Heart left ventricle (tissue), 16 donors: ENCODE measurements at regions not wholly inside any gene's neighbourhood (a gene's known extent, or its start where the extent isn't known, plus 50 kb on each side); places are given as distances from the start of the nearest gene placed in this dataset.

Source experiments
- ATAC-seq, 4 donors: fragments of 200-7000 bp; cut with Tn5 transposase; one replicate each; pipeline ENCODE4 v1.9.1; 2020 to 2022; ENCODE audit warnings: moderate library complexity in 4 of 4, mild to moderate bottlenecking in 3 of 4, moderate number of reproducible peaks in 1 of 4
- DNase-seq, 5 donors: peaks; one replicate each; pipeline ENCODE4 v3.0.0-alpha.2; 2020
- H3K27ac ChIP-seq, 12 donors: fragments of 200-600 bp; sonication (generic) in 4 of 12; one replicate each; pipeline versions ENCODE4 v1.5.0 to v1.8.0; 2016 to 2022; ENCODE audit warnings: mild to moderate bottlenecking in 2 of 12
- H3K27me3 ChIP-seq, 9 donors: fragments of 200-600 bp; sonication (generic) in 2 of 9; one replicate each; pipeline versions ENCODE4 v1.5.1 to v1.8.0; 2016 to 2022; ENCODE audit warnings: mild to moderate bottlenecking in 3 of 9
- H3K36me3 ChIP-seq, 9 donors: fragments of 200-600 bp; sonication (generic) in 2 of 9; one replicate each; pipeline versions ENCODE4 v1.5.0 to v1.8.0; 2018 to 2022; ENCODE audit warnings: mild to moderate bottlenecking in 2 of 9
- H3K4me1 ChIP-seq, 12 donors: fragments of 200-600 bp; sonication (generic) in 4 of 12; one replicate each; pipeline versions ENCODE4 v1.5.0 to v1.8.0; 2016 to 2022; ENCODE audit warnings: mild to moderate bottlenecking in 3 of 12
- H3K4me3 ChIP-seq, 12 donors: fragments of 200-600 bp; sonication (generic) in 4 of 12; one replicate each; pipeline versions ENCODE4 v1.5.0 to v1.8.0; 2017 to 2022; ENCODE audit warnings: mild to moderate bottlenecking in 9 of 12, moderate library complexity in 4 of 12
- H3K9me3 ChIP-seq, 12 donors: fragments of 200-600 bp; sonication (generic) in 4 of 12; one replicate each; pipeline versions ENCODE4 v1.5.0 to v1.8.0; 2016 to 2022; ENCODE audit warnings: mild to moderate bottlenecking in 1 of 12
- CTCF ChIP-seq, 12 donors: fragments of 200-600 bp; sonication (generic) in 4 of 12; IDR thresholded peaks; one replicate each; pipeline versions ENCODE4 v1.5.0 to v1.8.0; 2018 to 2022; ENCODE audit warnings: antibody characterized with exemption in 12 of 12, mild to moderate bottlenecking in 5 of 12
- POLR2A ChIP-seq, 2 donors: fragments of 450-650 bp; IDR thresholded peaks; one replicate each; pipeline ENCODE4 v1.6.1; 2017; ENCODE audit warnings: antibody characterized with exemption in 2 of 2, mild to moderate bottlenecking in 2 of 2, moderate library complexity in 2 of 2
- WGBS, 4 donors: extraction: QIAGEN DNeasy Blood & Tissue Kit in 2 of 4; methylation state at CpG; one replicate each; pipeline versions ENCODE4 v1.1.5 to v1.1.7; 2013 to 2018; 5-methylcytosine and 5-hydroxymethylcytosine counted together
- intact Hi-C, 10 donors: fragments of 100-400 bp; cut with DNase I; formaldehyde crosslinking; loops; one replicate each; pipeline versions ENCODE4 v1.11.1 to v1.14.2; 2022
- donor health status: ischemic (EF 13 %, LVEDD 7.1; RV severe dilation, severe dysfunction).
- donor health status: healthy with polysubstance abuse.
- donor health status: DM: no; HTN: yes; CAD: no.
- donor health status: DM: no; HTN: no; CAD: no.
- donor health status: ischemic (EF 25% LVEDD 6.9; RV normal size, moderate dysfunction).
- donor health status: ischemic (EF 25% LVEDD 5.7; RV mildly dilated, moderate dysfunction).
- donor health status: healthy.
- donor health status: DM: yes; HTN: yes; CAD: no.
- donor health status: ischemic (EF 35%, LVEDD 5.7; RV mildly dilated, moderate dysfunction).
- donor health status: nonischemic (EF 11% LVEDD 7.7; RV severe dilation, severe dysfunction).
- donor health status: DM: yes; HTN: yes; CAD: no.
- donor health status: PGD.
- donor health status: ischemic (EF 29% LVEDD 5.4; RV normal size, mild dysfunction).
- donor health status: nonischemic (EF 23%, LVEDD 6.1; RV moderate dilation, normal function).

- Histone ChIP-seq H3K4me3 (no peak overlapping the region), H3K27me3 (peaks cover 0 to 74% (median 25%) of the 10 kb centered on the region in 9 donors), H3K4me1 (peaks cover 0 to 34% (median 0%) of the 10 kb centered on the region in 12 donors), H3K9me3 (no peaks in the 10 kb centered on the region), H3K27ac (no peak overlapping the region), H3K36me3 (no peaks in the 10 kb centered on the region)
- no peak for TF ChIP-seq POLR2A (IDR thresholded peaks at IDR 0.05)
- no peak for TF ChIP-seq CTCF (IDR thresholded peaks at IDR 0.05)
- ATAC-seq (no peak), DNase-seq (no peak)
- intact Hi-C loops = no loop called here
- WGBS, 4 donors = 73 to 80% (median 76%) methylated on average over 7 of the region's 7 CpGs
Measured at GRCh38 chr1:234779160-234779538, 169.2 kb upstream of the IRF2BP2 start.

GRCh38 chr1:234778221-234779159, 168.5 kb upstream of the IRF2BP2 start:
- DNase-seq (peak in 3 of 5 donors; percentile 39 to 46 (median 44)), ATAC-seq (peak in 3 of 4 donors; percentile 2 to 19 (median 6))
- intact Hi-C loops = no loop called here
- TF ChIP-seq POLR2A (IDR thresholded peaks at IDR 0.05) (peak in 1 of 2 donors; percentile 3), CTCF (IDR thresholded peaks at IDR 0.05) (no peak)
- 73 to 75% (median 74%) methylated on average over 22 of the region's 22 CpGs for WGBS, 4 donors
- no peaks in the 10 kb centered on the region for H3K9me3 ChIP-seq
- H3K27me3 ChIP-seq = peaks cover 0 to 71% (median 25%) of the 10 kb centered on the region in 9 donors
- H3K4me1 ChIP-seq = peaks cover 0 to 37% (median 0%) of the 10 kb centered on the region in 12 donors
- H3K36me3 ChIP-seq = no peaks in the 10 kb centered on the region
- peak overlapping the region in 1 of 12 donors; percentile 23 for H3K27ac ChIP-seq
- peak overlapping the region in 1 of 12 donors; percentile 9 for H3K4me3 ChIP-seq

- H3K27ac ChIP-seq = peak overlapping the region in 1 of 12 donors; percentile 23
- H3K4me3 ChIP-seq = no peak overlapping the region
- intact Hi-C loops = no loop called here
- no peak for DNase-seq
- 84 to 89% (median 85%) methylated on average over 1 of the region's 1 CpG for WGBS, 4 donors
- peaks cover 0 to 38% (median 0%) of the 10 kb centered on the region in 12 donors for H3K4me1 ChIP-seq
- no peaks in the 10 kb centered on the region for H3K36me3 ChIP-seq
- no peak for ATAC-seq
- no peaks in the 10 kb centered on the region for H3K9me3 ChIP-seq
- peaks cover 0 to 66% (median 25%) of the 10 kb centered on the region in 9 donors for H3K27me3 ChIP-seq
- TF ChIP-seq POLR2A (IDR thresholded peaks at IDR 0.05) (no peak), CTCF (IDR thresholded peaks at IDR 0.05) (no peak)
Measured at GRCh38 chr1:234777856-234778220, 167.9 kb upstream of the IRF2BP2 start.
